SK-N-SH treated with all-trans-retinoic acid at 6 μM for 48 hours (cell line): ENCODE measurements at regions not wholly inside any gene's neighbourhood (a gene's known extent, or its start where the extent isn't known, plus 50 kb on each side); places are given as distances from the start of the nearest gene placed in this dataset.

Source experiments
- ATAC-seq: fragments of 200-7000 bp; cut with Tn5 transposase; 3 replicates; pipeline ENCODE4 v1.9.1; 2020; ENCODE audit warnings: mild to moderate bottlenecking, moderate library complexity
- ARNTL ChIP-seq: fragments of 450-650 bp; formaldehyde crosslinking; IDR thresholded peaks from 2 replicates; pipeline ENCODE4 v1.5.0; 2020; ENCODE audit warnings: low read depth, mild to moderate bottlenecking, moderate library complexity, borderline replicate concordance
- BACH2 ChIP-seq: fragments of 250-450 bp; sonication (Bioruptor Pico); IDR thresholded peaks from 2 replicates; pipeline ENCODE4 v1.9.0; 2021; ENCODE audit warnings: mild to moderate bottlenecking, borderline replicate concordance
- CSDC2 ChIP-seq: fragments of 250-450 bp; sonication (Bioruptor Pico); IDR thresholded peaks from 2 replicates; pipeline ENCODE4 v1.5.0; 2020; ENCODE audit warnings: mild to moderate bottlenecking, moderate library complexity
- CSRNP3 ChIP-seq: fragments of 250-450 bp; sonication (Bioruptor Pico); IDR thresholded peaks from 2 replicates; pipeline ENCODE4 v1.5.1; 2021; ENCODE audit warnings: mild to moderate bottlenecking, moderate library complexity
- ESRRG ChIP-seq: fragments of 250-450 bp; sonication (Bioruptor Pico); IDR thresholded peaks from 2 replicates; pipeline ENCODE4 v1.6.1; 2021; ENCODE audit warnings: mild to moderate bottlenecking
- GLIS3 ChIP-seq: fragments of 250-450 bp; sonication (Bioruptor Pico); IDR thresholded peaks from 2 replicates; pipeline ENCODE4 v1.5.0; 2020; ENCODE audit warnings: mild to moderate bottlenecking, moderate library complexity
- ISL1 ChIP-seq: fragments of 250-450 bp; sonication (Bioruptor Pico); IDR thresholded peaks from 2 replicates; pipeline ENCODE4 v2.1.2; 2022; ENCODE audit warnings: mild to moderate bottlenecking, moderate library complexity
- OSR1 ChIP-seq: fragments of 250-450 bp; sonication (Bioruptor Pico); IDR thresholded peaks from 2 replicates; pipeline ENCODE4 v1.8.0; 2022; ENCODE audit warnings: moderate library complexity, mild to moderate bottlenecking, inconsistent platforms
- POU6F1 ChIP-seq: fragments of 250-450 bp; sonication (Bioruptor Pico); IDR thresholded peaks from 2 replicates; pipeline ENCODE4 v1.8.0; 2021; ENCODE audit warnings: low read depth, mild to moderate bottlenecking, moderate library complexity, borderline replicate concordance
- PPARA ChIP-seq: fragments of 250-450 bp; sonication (Bioruptor Pico); IDR thresholded peaks from 2 replicates; pipeline ENCODE4 v1.5.0; 2020; ENCODE audit warnings: mild to moderate bottlenecking, borderline replicate concordance
- RARB ChIP-seq: fragments of 250-450 bp; sonication (Bioruptor Pico); IDR thresholded peaks from 2 replicates; pipeline ENCODE4 v1.8.0; 2021; ENCODE audit warnings: mild to moderate bottlenecking, moderate library complexity
- SNAI2 ChIP-seq: fragments of 250-450 bp; sonication (Bioruptor Pico); IDR thresholded peaks from 2 replicates; pipeline ENCODE4 v1.5.0; 2020; ENCODE audit warnings: mild to moderate bottlenecking, moderate library complexity
- TOX ChIP-seq: fragments of 250-450 bp; sonication (Bioruptor Pico); IDR thresholded peaks from 2 replicates; pipeline ENCODE4 v1.8.0; 2021; ENCODE audit warnings: mild to moderate bottlenecking, moderate library complexity, borderline replicate concordance
- ZC3H10 ChIP-seq: fragments of 250-450 bp; sonication (Bioruptor Pico); IDR thresholded peaks from 2 replicates; pipeline ENCODE4 v1.5.1; 2021; ENCODE audit warnings: mild to moderate bottlenecking, moderate library complexity
- ZFP3 ChIP-seq: fragments of 250-450 bp; sonication (Bioruptor Pico); IDR thresholded peaks from 2 replicates; pipeline ENCODE4 v1.5.0; 2020; ENCODE audit warnings: mild to moderate bottlenecking, moderate library complexity
- ZFP30 ChIP-seq: fragments of 450-650 bp; formaldehyde crosslinking; IDR thresholded peaks from 2 replicates; pipeline ENCODE4 v1.5.0; 2022; ENCODE audit warnings: mild to moderate bottlenecking, moderate library complexity
- ZNF565 ChIP-seq: fragments of 450-650 bp; formaldehyde crosslinking; conservative IDR thresholded peaks from 2 replicates; pipeline ENCODE4 v1.5.0; 2020; ENCODE audit warnings: low read depth, mild to moderate bottlenecking, moderate library complexity
- ZNF70 ChIP-seq: fragments of 450-650 bp; formaldehyde crosslinking; IDR thresholded peaks from 2 replicates; pipeline ENCODE4 v1.5.0; 2020; ENCODE audit warnings: mild to moderate bottlenecking, moderate library complexity
- TF ChIP-seq, protein P1 (sequence below): fragments of 250-450 bp; sonication (Bioruptor Pico); IDR thresholded peaks from 2 replicates; pipeline ENCODE4 v1.5.1; 2020; ENCODE audit warnings: low read depth, mild to moderate bottlenecking, moderate library complexity
- TF ChIP-seq, protein P2 (sequence below): fragments of 250-450 bp; sonication (Bioruptor Pico); IDR thresholded peaks from 2 replicates; pipeline ENCODE4 v1.8.0; 2020; ENCODE audit warnings: mild to moderate bottlenecking, moderate library complexity, borderline replicate concordance

DNA sequence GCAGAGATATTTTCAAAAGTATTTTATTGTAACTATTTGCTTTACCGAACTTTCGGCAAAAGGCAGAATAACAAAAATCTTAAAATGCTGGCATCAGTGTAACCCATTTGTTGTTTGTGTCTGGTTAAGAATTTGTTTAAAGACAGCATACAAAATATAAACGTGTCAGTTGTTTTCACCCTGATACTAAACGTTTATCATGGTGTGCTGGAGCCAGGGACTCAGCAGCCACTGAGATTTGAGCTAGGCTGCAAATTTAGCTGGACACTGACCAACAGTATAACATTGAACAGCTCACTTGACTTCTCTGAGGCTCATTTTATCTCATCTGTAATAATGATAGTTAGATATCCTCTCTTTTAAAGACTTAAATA is 183.7 kb downstream of the TMTC3 start:
- TF ChIP-seq ZFP30 (no peak), CSDC2 (no peak), POU6F1 (CRISPR knock-in tag) (no peak), OSR1 (CRISPR knock-in tag) (no peak), BACH2 (CRISPR knock-in tag) (no peak), ZNF70 (no peak), PPARA (CRISPR knock-in tag) (no peak), RARB (no peak), ZFP3 (no peak), ISL1 (CRISPR knock-in tag) (no peak), CSRNP3 (CRISPR knock-in tag) (no peak), ZC3H10 (CRISPR knock-in tag) (no peak), TOX (no peak)
- TF ChIP-seq, protein P1, sequence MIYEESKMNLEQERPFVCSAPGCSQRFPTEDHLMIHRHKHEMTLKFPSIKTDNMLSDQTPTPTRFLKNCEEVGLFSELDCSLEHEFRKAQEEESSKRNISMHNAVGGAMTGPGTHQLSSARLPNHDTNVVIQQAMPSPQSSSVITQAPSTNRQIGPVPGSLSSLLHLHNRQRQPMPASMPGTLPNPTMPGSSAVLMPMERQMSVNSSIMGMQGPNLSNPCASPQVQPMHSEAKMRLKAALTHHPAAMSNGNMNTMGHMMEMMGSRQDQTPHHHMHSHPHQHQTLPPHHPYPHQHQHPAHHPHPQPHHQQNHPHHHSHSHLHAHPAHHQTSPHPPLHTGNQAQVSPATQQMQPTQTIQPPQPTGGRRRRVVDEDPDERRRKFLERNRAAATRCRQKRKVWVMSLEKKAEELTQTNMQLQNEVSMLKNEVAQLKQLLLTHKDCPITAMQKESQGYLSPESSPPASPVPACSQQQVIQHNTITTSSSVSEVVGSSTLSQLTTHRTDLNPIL (CRISPR knock-in tag) = no peak
- TF ChIP-seq, protein P2, sequence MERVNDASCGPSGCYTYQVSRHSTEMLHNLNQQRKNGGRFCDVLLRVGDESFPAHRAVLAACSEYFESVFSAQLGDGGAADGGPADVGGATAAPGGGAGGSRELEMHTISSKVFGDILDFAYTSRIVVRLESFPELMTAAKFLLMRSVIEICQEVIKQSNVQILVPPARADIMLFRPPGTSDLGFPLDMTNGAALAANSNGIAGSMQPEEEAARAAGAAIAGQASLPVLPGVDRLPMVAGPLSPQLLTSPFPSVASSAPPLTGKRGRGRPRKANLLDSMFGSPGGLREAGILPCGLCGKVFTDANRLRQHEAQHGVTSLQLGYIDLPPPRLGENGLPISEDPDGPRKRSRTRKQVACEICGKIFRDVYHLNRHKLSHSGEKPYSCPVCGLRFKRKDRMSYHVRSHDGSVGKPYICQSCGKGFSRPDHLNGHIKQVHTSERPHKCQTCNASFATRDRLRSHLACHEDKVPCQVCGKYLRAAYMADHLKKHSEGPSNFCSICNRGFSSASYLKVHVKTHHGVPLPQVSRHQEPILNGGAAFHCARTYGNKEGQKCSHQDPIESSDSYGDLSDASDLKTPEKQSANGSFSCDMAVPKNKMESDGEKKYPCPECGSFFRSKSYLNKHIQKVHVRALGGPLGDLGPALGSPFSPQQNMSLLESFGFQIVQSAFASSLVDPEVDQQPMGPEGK (CRISPR knock-in tag) = no peak
- peak; percentile 52 for ATAC-seq

DNA sequence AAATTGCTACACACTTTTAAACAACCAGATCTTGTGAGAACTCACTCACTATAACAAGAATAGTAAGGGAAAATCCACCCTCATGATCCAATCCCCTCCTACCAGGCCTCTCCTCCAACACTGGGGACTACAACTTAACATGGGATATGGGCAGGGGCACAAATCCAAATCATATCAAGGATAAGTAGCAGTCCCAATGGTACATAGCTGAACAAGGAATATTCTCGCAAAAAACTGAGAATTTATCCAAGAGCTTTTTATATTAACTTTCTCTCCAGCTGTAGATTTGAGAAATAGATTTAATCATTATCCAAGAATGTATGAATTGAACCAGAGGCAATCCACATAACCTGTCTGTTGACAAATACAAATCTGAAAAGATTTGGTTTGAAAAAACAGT is 185.2 kb downstream of the TMTC3 start:
- no peak for TF ChIP-seq ZFP30
- TF ChIP-seq ARNTL (CRISPR knock-in tag) = no peak
- TF ChIP-seq POU6F1 (CRISPR knock-in tag) = no peak
- no peak for TF ChIP-seq SNAI2 (CRISPR knock-in tag)
- no peak for TF ChIP-seq ESRRG
- no peak for TF ChIP-seq RARB
- no peak for TF ChIP-seq ZNF565
- TF ChIP-seq ISL1 (CRISPR knock-in tag) = no peak
- TF ChIP-seq, protein P1 (CRISPR knock-in tag) = no peak
- TF ChIP-seq GLIS3 = no peak
- no peak for TF ChIP-seq ZNF70
- TF ChIP-seq TOX = no peak
- TF ChIP-seq PPARA (CRISPR knock-in tag) = no peak
- TF ChIP-seq CSDC2 = no peak
- TF ChIP-seq CSRNP3 (CRISPR knock-in tag) = no peak
- TF ChIP-seq, protein P2 (CRISPR knock-in tag) = no peak

More for the DNA sequence above, 185.2 kb downstream of the TMTC3 start:
- ATAC-seq = no peak
